DOHH2 (cell line): ENCODE measurements at regions not wholly inside any gene's neighbourhood (a gene's known extent, or its start where the extent isn't known, plus 50 kb on each side); places are given as distances from the start of the nearest gene placed in this dataset.

Experiments
- H3F3A ChIP-seq: fragments of 200-600 bp; sonication (generic), shearing (Covaris generic); 2 replicates; pipeline ENCODE4 v1.6.0; 2016; ENCODE audit warnings: antibody characterized with exemption, mild to moderate bottlenecking; ENCODE audit not compliant: control insufficient read depth, insufficient read depth
- H3K27ac ChIP-seq: fragments of 200-600 bp; sonication (generic); 2 replicates; pipeline ENCODE4 v1.5.1; 2014; ENCODE audit warnings: low read depth, mild to moderate bottlenecking, low read length, moderate library complexity
- H3K27me3 ChIP-seq: fragments of 200-600 bp; sonication (generic); 2 replicates; pipeline ENCODE4 v1.6.1; 2014; ENCODE audit warnings: mild to moderate bottlenecking, low read length, mixed read lengths; ENCODE audit not compliant: control insufficient read depth
- H3K36me3 ChIP-seq: fragments of 200-600 bp; sonication (generic); 2 replicates; pipeline ENCODE4 v1.6.1; 2014; ENCODE audit warnings: mild to moderate bottlenecking, low read length, moderate library complexity, mixed read lengths; ENCODE audit not compliant: control insufficient read depth
- H3K4me1 ChIP-seq: fragments of 200-600 bp; sonication (generic); 2 replicates; pipeline ENCODE4 v1.6.1; 2014; ENCODE audit warnings: mild to moderate bottlenecking, low read length, mixed read lengths; ENCODE audit not compliant: control insufficient read depth
- H3K4me2 ChIP-seq: fragments of 200-600 bp; sonication (generic); 2 replicates; pipeline ENCODE4 v1.6.0; 2014; ENCODE audit warnings: mild to moderate bottlenecking, low read length, moderate library complexity
- H3K4me3 ChIP-seq: fragments of 200-600 bp; sonication (generic); 2 replicates; pipeline ENCODE4 v1.5.1; 2014; ENCODE audit warnings: mild to moderate bottlenecking, low read length, mixed read lengths
- H3K79me2 ChIP-seq: fragments of 200-600 bp; sonication (generic); 2 replicates; pipeline ENCODE4 v1.6.1; 2014; ENCODE audit warnings: mild to moderate bottlenecking, low read length, mixed read lengths; ENCODE audit not compliant: control insufficient read depth
- H3K9me2 ChIP-seq: fragments of 200-600 bp; sonication (generic); replicated peaks from 2 replicates; pipeline ENCODE4 v1.6.1; 2014; ENCODE audit warnings: mild to moderate bottlenecking, low read length, mixed read lengths; ENCODE audit not compliant: control insufficient read depth
- H3K9me3 ChIP-seq: fragments of 200-600 bp; sonication (generic); 2 replicates; pipeline ENCODE4 v1.6.1; 2014; ENCODE audit warnings: antibody characterized with exemption, low read length, mixed read lengths; ENCODE audit not compliant: control insufficient read depth, insufficient read depth
- H4K20me1 ChIP-seq: fragments of 200-600 bp; sonication (generic); 2 replicates; pipeline ENCODE4 v1.6.0; 2014; ENCODE audit warnings: low read depth, mild to moderate bottlenecking, antibody characterized with exemption, low read length, moderate library complexity; ENCODE audit not compliant: control insufficient read depth, insufficient read depth
- CTCF ChIP-seq: fragments of 200-600 bp; sonication (generic); IDR thresholded peaks from one replicate; pipeline ENCODE4 v1.5.1; 2014; ENCODE audit warnings: antibody characterized with exemption, mild to moderate bottlenecking, low read depth, low read length; ENCODE audit not compliant: poor library complexity, severe bottlenecking
- EZH2phosphoT487 ChIP-seq: fragments of 200-600 bp; sonication (generic); IDR thresholded peaks from 2 replicates; pipeline ENCODE4 v1.6.1; 2017; ENCODE audit warnings: borderline replicate concordance, mild to moderate bottlenecking, antibody characterized with exemption, low read length, moderate library complexity, mixed read lengths

GRCh38 chr15:62288361-62289017 is 123.4 kb upstream of the C2CD4B start:
- Histone ChIP-seq H3K79me2 (no peaks in the 10 kb centered on the region), H3K27me3 (peaks cover 15% of the 10 kb centered on the region), H3F3A (no peaks in the 10 kb centered on the region), H3K9me3 (no peaks in the 10 kb centered on the region), H4K20me1 (no peaks in the 10 kb centered on the region), H3K36me3 (no peaks in the 10 kb centered on the region), H3K4me1 (no peaks in the 10 kb centered on the region), H3K4me2 (no peak overlapping the region), H3K9me2 (no peaks in the 10 kb centered on the region), H3K27ac (no peak overlapping the region), H3K4me3 (no peak overlapping the region)
- no peak for TF ChIP-seq CTCF
- TF ChIP-seq EZH2phosphoT487: no peak

DNA sequence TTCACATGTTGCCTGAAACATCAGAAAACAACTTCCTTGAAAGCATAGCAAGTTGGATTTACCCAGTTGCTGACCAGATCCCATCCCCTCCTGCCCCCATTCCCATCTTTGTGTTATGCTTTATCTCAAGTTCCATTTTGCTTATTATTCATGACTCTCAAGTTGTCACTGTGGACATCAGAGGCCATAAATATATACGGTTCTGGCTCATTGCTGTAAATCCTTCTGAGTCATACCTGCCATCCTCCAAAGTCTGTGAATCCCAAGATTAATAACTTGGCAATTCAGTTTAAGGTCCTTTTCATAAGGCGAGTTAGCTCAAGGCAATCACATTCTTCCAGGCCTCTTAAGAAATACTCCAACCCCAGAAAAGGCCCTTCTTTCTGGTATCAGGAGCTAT is 126.2 kb upstream of the C2CD4B start:
- Histone ChIP-seq H4K20me1 (no peaks in the 10 kb centered on the region), H3K79me2 (no peaks in the 10 kb centered on the region), H3K27ac (no peak overlapping the region), H3K9me3 (no peaks in the 10 kb centered on the region), H3K4me2 (no peak overlapping the region), H3K4me1 (no peaks in the 10 kb centered on the region), H3K4me3 (no peak overlapping the region), H3K27me3 (peaks cover 15% of the 10 kb centered on the region), H3F3A (no peaks in the 10 kb centered on the region), H3K9me2 (no peaks in the 10 kb centered on the region), H3K36me3 (no peaks in the 10 kb centered on the region)
- TF ChIP-seq CTCF: no peak
- TF ChIP-seq EZH2phosphoT487: no peak

DNA sequence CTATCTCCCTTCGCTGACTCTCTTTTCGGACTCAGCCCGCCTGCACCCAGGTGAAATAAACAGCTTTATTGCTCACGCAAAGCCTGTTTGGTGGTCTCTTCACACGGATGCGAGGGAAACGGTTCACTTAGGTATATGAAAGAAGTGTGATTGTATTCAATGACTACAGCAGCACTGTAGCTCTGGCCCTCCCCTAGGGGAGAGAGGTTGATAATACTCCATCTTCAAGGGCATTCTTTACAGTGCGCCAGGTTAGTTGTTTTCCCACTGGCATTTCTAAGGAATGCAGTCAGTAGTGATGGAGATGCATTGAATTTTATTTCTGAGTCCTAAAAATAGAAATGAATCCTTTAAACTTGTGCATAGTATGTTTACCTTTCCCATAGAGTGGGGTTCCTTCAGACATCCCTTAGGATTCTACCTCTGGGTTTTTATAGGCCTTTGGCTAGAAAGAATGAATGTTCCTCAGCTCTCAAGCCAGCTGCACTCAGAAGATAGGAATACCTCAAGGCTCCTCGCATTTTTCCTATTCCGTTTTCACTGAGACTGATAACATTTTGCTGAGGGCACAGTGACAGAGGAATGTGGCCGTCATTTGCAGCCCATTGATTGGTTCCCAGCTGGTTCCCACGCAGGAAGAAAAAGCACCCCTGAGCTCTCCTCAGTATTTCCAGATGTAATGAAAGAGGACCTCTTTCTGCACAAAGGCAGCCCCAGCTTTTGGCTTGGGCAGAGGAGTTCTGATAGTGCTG is 131.8 kb upstream of the C2CD4B start:
- no peak overlapping the region for H3K4me3 ChIP-seq
- TF ChIP-seq CTCF (no peak), EZH2phosphoT487 (no peak)
- no peaks in the 10 kb centered on the region for H3K27me3 ChIP-seq
- no peaks in the 10 kb centered on the region for H3K9me2 ChIP-seq
- H3K79me2 ChIP-seq: no peaks in the 10 kb centered on the region
- no peaks in the 10 kb centered on the region for H3K36me3 ChIP-seq
- no peak overlapping the region for H3K27ac ChIP-seq
- H3F3A ChIP-seq: no peaks in the 10 kb centered on the region
- no peaks in the 10 kb centered on the region for H3K4me1 ChIP-seq
- no peak overlapping the region for H3K4me2 ChIP-seq
- no peaks in the 10 kb centered on the region for H4K20me1 ChIP-seq
- no peaks in the 10 kb centered on the region for H3K9me3 ChIP-seq
